Stimulated activated CD8-positive, alpha-beta memory T cell treated with anti-CD3 and anti-CD28 coated beads, Interleukin-4, amount 100 ng/mL, for 48 hours (primary cell): ENCODE measurements at regions not wholly inside any gene's neighbourhood (a gene's known extent, or its start where the extent isn't known, plus 50 kb on each side); places are given as distances from the start of the nearest gene placed in this dataset.
"Not testable (repeated sequence)": the region's sequence is repeated elsewhere in the genome, so short reads cannot be mapped to it uniquely, and the experiment has no call there.

Source experiments
- DNase-seq: peaks from one replicate; pipeline ENCODE4 v3.0.0-alpha.2; 2020

GRCh38 chr20:12924126-12924525 lies 84.6 kb upstream of the SPTLC3 start:
- DNase-seq = no peak

- peak; percentile 25 for DNase-seq
Measured at GRCh38 chr20:12925210-12925755, 83.5 kb upstream of the SPTLC3 start.

DNA sequence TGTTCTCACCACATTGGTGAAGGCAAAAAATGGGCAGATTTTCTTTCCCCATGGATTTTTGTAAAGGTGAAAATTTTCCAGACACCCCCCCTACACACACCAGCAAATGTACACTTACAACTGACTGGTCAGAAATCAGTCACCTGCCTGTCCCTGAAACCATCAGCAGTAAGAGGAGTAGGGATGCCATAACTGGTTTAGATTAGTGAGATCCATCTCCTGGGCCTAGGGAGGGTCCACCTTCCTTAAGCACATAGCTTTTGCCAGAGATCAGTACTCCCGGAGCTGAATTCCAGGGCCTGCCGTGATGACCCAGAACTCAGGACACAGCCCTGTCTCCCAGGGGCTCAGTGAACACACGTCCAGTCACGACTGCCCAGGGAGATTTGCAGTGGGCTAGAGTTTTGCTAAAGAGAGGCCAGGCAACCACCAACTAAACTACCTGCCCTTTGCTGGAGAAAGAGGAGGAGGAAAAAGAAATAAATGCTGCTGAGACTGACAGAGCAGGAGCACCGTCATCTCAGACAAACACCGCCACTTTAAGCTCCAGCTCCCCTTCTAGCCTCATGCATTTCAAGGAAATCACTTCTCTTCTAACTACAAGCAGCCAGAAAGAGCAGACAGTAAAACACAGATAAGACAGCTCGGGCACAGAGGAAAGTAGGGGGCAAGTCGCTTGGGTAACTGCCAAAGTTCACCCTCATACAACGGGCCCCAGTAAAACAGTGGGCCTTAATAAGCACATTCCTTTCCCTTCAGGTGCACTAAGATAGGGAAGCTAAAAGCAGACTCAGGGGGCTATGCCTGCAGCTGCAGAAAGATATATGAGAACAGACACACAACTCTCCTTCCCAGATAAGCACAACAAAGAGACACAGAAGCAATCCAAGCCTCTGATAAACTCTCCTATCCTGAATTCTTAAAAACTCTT lies 82.6 kb upstream of the SPTLC3 start:
- DNase-seq = no peak

DNA sequence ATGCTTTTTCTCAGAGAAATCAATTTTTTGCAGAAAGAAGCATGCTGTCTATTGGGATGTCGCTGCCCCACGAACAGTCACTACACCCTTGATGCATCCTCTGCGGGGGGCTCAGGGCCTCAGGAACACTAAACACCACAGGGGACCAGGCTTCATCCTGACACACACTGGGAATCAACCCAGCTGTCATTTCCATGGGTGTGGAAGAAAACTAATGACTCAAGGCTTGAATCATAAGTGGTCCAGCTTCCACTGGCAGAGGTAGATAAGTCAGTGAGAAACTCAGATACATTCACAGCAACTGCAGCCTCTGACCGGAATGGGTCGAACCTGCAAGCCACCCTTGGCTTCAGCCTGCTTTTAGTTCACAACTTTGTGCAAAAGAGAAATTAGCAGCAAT lies 81.3 kb upstream of the SPTLC3 start:
- DNase-seq = no peak

DNA sequence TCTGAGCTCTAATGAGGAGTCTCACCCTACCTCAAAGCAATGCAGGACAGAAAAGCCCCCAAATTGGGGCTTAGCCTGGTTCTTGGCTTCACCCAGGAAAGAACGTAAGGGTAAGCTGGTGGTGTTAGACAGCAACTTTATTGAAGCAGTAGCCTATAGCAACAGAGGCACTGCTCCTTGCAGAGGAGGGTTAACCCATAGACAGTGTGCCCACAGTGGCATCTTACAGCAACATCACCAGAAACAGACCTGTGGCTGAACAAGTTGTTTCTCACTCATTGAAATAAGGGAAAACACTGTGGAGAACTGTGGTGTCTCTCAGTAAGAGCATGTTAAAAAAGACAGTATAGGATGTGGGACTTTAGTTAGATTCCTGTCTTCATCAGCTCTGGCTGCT lies 80.4 kb upstream of the SPTLC3 start:
- no peak for DNase-seq

DNA sequence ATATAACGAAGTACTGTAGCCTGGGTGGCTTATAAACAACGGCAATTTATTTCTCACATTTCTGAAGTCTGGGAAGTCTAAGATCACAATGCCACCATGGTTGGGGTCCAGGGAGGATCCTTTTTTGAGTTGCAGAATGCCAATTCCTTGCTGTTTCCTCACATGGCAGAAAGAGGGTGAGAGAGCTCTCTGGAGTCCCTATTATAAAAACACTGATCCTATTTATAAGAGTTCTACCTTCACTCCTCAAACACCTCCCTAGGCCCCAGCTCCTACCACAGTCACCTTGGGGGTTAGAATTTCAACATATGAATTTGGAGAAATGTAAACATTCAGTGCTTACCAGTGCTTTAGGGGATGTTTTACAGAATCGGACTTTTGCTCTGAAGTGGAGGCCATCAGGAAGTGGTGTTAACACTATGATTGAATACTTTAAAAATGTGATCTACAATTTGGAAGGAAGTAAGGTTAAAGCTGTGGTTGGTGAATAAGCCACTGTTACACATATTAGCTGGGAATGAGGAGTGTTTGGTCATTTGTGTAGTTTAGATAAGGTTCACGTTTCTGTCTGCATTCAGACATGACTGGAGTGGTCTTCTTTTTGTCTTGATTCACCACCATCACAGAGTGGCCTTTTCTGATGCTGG lies 79.9 kb upstream of the SPTLC3 start:
- no peak for DNase-seq

DNA sequence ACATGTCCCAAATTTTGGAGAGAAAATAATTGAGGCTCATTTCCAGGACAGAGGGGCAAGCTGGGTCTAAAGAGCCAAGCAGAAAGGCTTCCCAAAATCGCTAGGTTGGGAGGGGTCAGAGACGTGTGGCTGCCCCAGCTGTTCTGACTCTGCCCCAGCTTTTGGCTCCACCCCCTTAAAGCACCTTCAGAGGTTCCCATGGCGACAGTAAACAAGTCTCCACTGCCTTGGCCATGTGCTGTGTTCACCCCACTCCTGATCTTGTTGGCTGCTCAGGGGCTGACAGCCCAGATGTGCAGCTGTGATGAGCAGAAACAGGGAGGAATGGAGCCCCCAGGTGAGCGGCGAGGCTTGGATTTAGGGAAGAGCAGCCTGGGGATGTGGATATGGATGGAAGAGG lies 72.8 kb upstream of the SPTLC3 start:
- no peak for DNase-seq

DNA sequence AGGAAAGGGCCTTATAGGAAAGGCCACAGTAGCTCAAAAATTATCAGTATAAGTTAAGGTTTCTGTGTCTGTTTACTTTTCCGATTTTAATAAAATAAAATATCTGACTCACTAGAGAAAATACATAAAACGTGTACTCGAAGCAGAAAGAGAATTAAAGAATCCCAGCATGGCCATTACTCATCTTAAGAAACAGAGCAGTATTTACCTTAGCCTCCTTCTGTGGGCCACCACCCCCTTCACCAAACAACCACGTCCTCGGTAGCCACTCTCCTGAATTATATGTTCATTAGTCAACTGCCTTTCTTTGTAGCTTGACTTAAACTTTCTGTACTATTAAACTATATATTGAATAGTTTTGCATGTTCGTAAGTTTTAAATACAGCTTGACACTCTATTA lies 72.2 kb upstream of the SPTLC3 start:
- DNase-seq = no peak

DNA sequence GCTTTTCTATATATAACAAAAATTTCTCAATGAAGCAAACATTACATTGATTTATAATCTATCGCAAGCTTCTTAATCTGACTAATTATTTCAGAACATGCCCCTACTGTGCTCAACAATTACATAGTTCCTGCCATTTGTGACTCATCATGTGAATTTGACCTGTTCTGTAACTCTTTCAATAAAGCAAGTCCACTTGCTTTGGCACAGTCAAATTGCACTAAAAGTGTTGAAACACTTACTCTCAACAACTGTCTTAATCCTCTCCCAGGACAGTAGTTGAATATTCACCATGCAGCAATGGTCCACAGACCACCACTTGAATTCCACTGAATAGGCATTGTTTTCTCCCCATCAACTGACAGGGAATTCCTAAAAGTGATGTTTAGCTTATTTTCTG lies 67.7 kb upstream of the SPTLC3 start:
- DNase-seq = no peak

DNA sequence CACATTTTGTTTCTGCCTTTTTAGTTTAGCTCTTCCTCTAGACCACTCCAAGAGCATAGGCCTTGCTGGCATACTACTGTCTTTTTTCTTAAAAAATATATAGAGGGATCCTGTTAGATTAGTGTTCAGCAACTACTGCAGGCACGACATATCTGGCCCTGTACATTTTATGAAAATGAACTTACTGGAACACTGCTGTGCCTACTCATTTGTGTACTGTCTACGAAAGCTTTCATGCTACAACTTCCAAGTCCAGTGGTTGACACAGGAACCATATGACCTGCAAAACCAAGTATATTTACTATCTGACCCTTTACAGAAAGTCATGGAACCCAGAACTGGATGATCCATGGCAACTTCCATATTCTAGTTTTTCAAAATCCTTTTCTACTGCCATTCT lies 66.6 kb upstream of the SPTLC3 start:
- DNase-seq = no peak

DNA sequence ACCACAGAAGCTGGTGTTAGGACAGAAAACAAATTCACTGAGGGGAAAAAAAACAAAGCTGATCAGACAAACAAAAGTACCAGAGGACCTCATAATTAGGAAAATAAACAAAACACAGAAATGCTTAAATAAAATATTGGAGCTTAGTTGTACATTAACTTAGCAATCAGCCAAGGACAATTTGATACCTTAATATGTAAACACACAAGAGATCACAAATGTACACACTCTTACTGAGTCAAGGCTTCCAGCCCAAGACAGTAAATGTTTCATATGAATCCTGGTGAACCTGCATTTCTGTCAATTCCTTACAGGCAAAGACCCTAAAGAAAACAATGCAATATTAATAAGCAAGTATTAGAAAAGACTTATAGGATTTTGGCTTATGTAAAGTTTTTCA lies 62.0 kb upstream of the SPTLC3 start:
- no peak for DNase-seq

DNA sequence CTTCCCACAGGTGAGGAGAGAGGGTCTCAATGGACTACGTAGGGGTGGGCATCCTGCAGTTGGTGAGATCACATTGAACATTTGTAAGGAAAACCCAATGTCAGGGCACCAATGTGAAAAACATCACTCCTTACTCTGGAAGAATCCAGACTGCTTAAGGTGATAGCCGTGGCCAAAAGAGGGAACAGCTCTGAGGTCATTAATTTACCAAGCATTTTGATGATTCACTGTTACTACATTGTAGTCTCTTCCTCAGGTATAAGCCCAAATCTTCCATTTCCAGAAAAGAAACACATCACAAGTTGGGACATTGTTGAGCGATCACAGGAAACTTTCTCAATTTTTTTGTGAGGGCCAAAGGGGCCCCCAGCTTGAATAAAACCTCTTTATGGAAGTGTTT lies 61.1 kb upstream of the SPTLC3 start:
- DNase-seq = no peak

DNA sequence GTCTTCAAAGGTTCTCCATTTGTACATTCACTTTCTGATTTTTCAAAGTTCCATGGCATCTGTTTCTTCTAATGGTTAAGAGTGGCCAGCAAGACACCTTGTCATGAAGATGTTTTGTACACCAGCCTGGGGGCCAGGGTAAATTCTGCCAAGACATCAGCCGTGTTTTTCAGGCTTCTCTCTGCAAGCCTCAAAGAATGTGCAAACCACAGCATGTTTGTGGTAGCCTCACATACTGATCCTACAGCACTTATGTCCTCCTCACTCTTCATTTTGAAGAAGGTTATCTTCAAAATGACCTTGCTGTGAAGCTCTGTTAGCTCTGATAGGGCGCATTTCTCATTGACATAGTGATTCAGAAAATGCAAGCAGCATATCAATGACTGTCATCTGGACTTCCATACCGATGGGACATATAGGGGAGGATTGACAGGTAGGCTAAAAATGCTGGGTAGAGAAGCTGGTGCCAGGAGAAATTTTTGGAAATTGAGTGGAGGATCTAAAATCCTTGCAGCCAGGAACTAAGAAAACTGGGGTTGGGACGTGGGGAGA lies 59.3 kb upstream of the SPTLC3 start:
- DNase-seq = no peak

- DNase-seq = not testable (repeated sequence)
Measured at GRCh38 chr20:12954254-12954653, 54.5 kb upstream of the SPTLC3 start.

GRCh38 chr20:12955611-12956010 lies 53.2 kb upstream of the SPTLC3 start:
- no peak for DNase-seq

DNA sequence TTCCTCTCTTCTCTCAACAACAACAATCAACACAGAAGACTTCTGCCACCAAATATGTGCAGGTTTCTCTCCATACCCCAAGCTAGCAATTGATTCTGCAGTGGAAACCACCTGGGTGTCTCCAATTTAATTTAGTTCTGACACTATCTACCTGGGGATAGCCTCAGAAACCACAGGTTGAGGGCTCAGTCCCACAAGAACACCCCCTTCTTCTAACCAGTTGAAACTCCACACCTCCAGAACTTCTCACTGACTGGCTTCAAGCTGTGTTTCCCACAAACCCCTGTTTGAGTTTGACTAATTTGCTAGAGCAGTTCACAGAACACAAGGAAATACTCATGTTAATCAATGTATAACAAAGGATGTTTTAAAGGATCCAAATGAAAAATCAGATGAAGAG lies 52.5 kb upstream of the SPTLC3 start:
- no peak for DNase-seq

- no peak for DNase-seq
Measured at GRCh38 chr20:12957968-12958367, 50.8 kb upstream of the SPTLC3 start.
